H1 (cell line): ENCODE measurements at regions not wholly inside any gene's neighbourhood (a gene's known extent, or its start where the extent isn't known, plus 50 kb on each side); places are given as distances from the start of the nearest gene placed in this dataset.
A peak's percentile ranks its signal among the peaks of the same experiment; 100 is the strongest.

Experiments used
- CTCF ChIA-PET: fragments of 300-600 bp; sonication (Branson Sonifier 250); formaldehyde crosslinking; loops from one replicate; lab custom pipeline; 2021; ENCODE audit not compliant: partially characterized antibody; lab: Charles Lee
- POLR2A ChIA-PET: fragments of 300-600 bp; sonication (Branson Sonifier 250); formaldehyde crosslinking; loops from one replicate; lab custom pipeline; 2021; ENCODE audit warnings: inconsistent platforms; ENCODE audit not compliant: partially characterized antibody; lab: Charles Lee
- DNase-seq, 2 experiments: peaks; one replicate each; pipeline versions ENCODE4 v3.0.0 to v3.0.0-alpha.2; 2010 to 2022; ENCODE audit warnings: low spot score in 2 of 2, low read depth in 1 of 2, mixed read lengths in 1 of 2
- FAIRE-seq: peaks from 2 replicates; lab custom pipeline; 2011; peaks lifted over from hg19 to GRCh38; lab: Jason Lieb, UNC
- H2AFZ ChIP-seq: 2 replicates; pipeline ENCODE4 v1.8.1; 2012; ENCODE audit warnings: low read length, inconsistent platforms
- H2AK5ac ChIP-seq: 2 replicates; pipeline ENCODE4 v1.6.1; 2013; ENCODE audit warnings: low read depth, low read length
- H2BK120ac ChIP-seq: replicated peaks from 2 replicates; pipeline ENCODE3; 2013; ENCODE audit warnings: low read depth, low read length, inconsistent platforms
- H2BK12ac ChIP-seq: 2 replicates; pipeline ENCODE4 v1.6.1; 2013; ENCODE audit warnings: low read depth, low read length
- H2BK15ac ChIP-seq: 2 replicates; pipeline ENCODE4 v1.6.1; 2013; ENCODE audit warnings: low read length
- H2BK20ac ChIP-seq: 2 replicates; pipeline ENCODE4 v1.6.1; 2013; ENCODE audit warnings: low read length
- H2BK5ac ChIP-seq: 2 replicates; pipeline ENCODE4 v1.6.1; 2013; ENCODE audit warnings: low read depth, low read length
- H3K14ac ChIP-seq: 2 replicates; pipeline ENCODE4 v1.6.1; 2013; ENCODE audit warnings: inconsistent platforms; ENCODE audit not compliant: insufficient read length
- H3K18ac ChIP-seq: 2 replicates; pipeline ENCODE4 v1.6.1; 2013; ENCODE audit warnings: low read length; ENCODE audit errors: extremely low read depth
- H3K23ac ChIP-seq: 2 replicates; pipeline ENCODE4 v1.6.1; 2013; ENCODE audit warnings: inconsistent platforms; ENCODE audit not compliant: insufficient read length
- H3K23me2 ChIP-seq: 2 replicates; pipeline ENCODE4 v1.6.1; 2013; ENCODE audit warnings: low read depth, low read length
- H3K27ac ChIP-seq: 2 replicates; pipeline ENCODE4 v1.6.1; 2011; ENCODE audit warnings: low read depth, low read length, inconsistent platforms
- H3K27me3 ChIP-seq, 4 experiments: replicated peaks in 1 of 4; 1 replicate in 1 of 4; 2 replicates in 3 of 4; pipeline versions ENCODE4 v1.6.1 to v1.8.1; 2011 to 2013; ENCODE audit warnings: low read length in 3 of 4, mild to moderate bottlenecking in 3 of 4, inconsistent platforms in 2 of 4, mixed read lengths in 2 of 4, moderate library complexity in 1 of 4; ENCODE audit not compliant: control insufficient read depth in 3 of 4, insufficient read depth in 3 of 4; ENCODE audit errors: extremely low read depth in 1 of 4
- H3K36me3 ChIP-seq, 4 experiments: 2 replicates each; pipeline versions ENCODE4 v1.6.1 to v1.8.1; 2011 to 2013; ENCODE audit warnings: mild to moderate bottlenecking in 4 of 4, low read length in 3 of 4, moderate library complexity in 2 of 4, control low read depth in 1 of 4, inconsistent platforms in 1 of 4; ENCODE audit not compliant: insufficient read depth in 4 of 4, control insufficient read depth in 2 of 4
- H3K4ac ChIP-seq: replicated peaks from 2 replicates; pipeline ENCODE3; 2013; ENCODE audit warnings: low read length, low read depth, mixed read lengths, inconsistent platforms; ENCODE audit not compliant: insufficient read length
- H3K4me1 ChIP-seq, 4 experiments: replicated peaks in 1 of 4; 1 replicate in 1 of 4; 2 replicates in 3 of 4; pipeline versions ENCODE4 v1.6.1 to v1.8.1; 2011 to 2013; ENCODE audit warnings: low read length in 3 of 4, inconsistent platforms in 2 of 4, mixed read lengths in 1 of 4; ENCODE audit not compliant: insufficient read depth in 4 of 4, control insufficient read depth in 3 of 4
- H3K4me2 ChIP-seq, 2 experiments: 2 replicates each; pipeline versions ENCODE4 v1.6.1 to v1.8.1; 2011 to 2013; ENCODE audit warnings: low read depth in 2 of 2, low read length in 2 of 2, control low read depth in 1 of 2, inconsistent platforms in 1 of 2, mild to moderate bottlenecking in 1 of 2; ENCODE audit not compliant: insufficient read depth in 1 of 2
- H3K4me3 ChIP-seq, 4 experiments: fragments of 200-600, 300-600 bp in 1 of 4; sonication (generic), shearing (Covaris generic), sonication (Bioruptor Twin) in 1 of 4; 2 replicates each; pipeline versions ENCODE4 v1.5.1 to v1.8.1; 2011 to 2016; ENCODE audit warnings: low read length in 4 of 4, low read depth in 3 of 4, control low read depth in 2 of 4, inconsistent platforms in 2 of 4, mild to moderate bottlenecking in 2 of 4, mixed read lengths in 1 of 4, moderate library complexity in 1 of 4; ENCODE audit not compliant: insufficient read depth in 2 of 4; ENCODE audit errors: extremely low read depth in 1 of 4
- H3K56ac ChIP-seq: replicated peaks from 2 replicates; pipeline ENCODE3; 2013; ENCODE audit warnings: low read depth, mild to moderate bottlenecking, mixed read lengths, low read length, inconsistent platforms; ENCODE audit not compliant: insufficient read length
- H3K79me1 ChIP-seq: 2 replicates; pipeline ENCODE4 v1.6.1; 2013; ENCODE audit warnings: low read depth, low read length, control low read depth
- H3K79me2 ChIP-seq, 2 experiments: 2 replicates each; pipeline versions ENCODE4 v1.6.1 to v1.8.1; 2012 to 2013; ENCODE audit warnings: low read length in 2 of 2, mild to moderate bottlenecking in 2 of 2, inconsistent platforms in 1 of 2; ENCODE audit not compliant: insufficient read depth in 2 of 2, control insufficient read depth in 1 of 2
- H3K9ac ChIP-seq, 4 experiments: replicated peaks in 1 of 4; 1 replicate in 1 of 4; 2 replicates in 3 of 4; pipeline versions ENCODE4 v1.6.1 to v1.8.1; 2011 to 2013; ENCODE audit warnings: low read depth in 3 of 4, low read length in 3 of 4, control low read depth in 2 of 4, mild to moderate bottlenecking in 2 of 4, moderate library complexity in 2 of 4, inconsistent platforms in 1 of 4; ENCODE audit errors: extremely low read depth in 1 of 4
- H3K9me3 ChIP-seq, 2 experiments: 2 replicates each; pipeline versions ENCODE4 v1.6.1 to v1.8.1; 2012 to 2013; ENCODE audit warnings: mild to moderate bottlenecking in 2 of 2, moderate library complexity in 2 of 2, control low read depth in 1 of 2, inconsistent platforms in 1 of 2, low read depth in 1 of 2, low read length in 1 of 2, mixed read lengths in 1 of 2; ENCODE audit not compliant: insufficient read depth in 2 of 2
- H4K20me1 ChIP-seq, 2 experiments: replicated peaks in 1 of 2; 2 replicates each; pipeline versions ENCODE3 to v1.8.1; 2011 to 2013; ENCODE audit warnings: inconsistent platforms in 2 of 2, low read length in 2 of 2, mild to moderate bottlenecking in 1 of 2; ENCODE audit not compliant: insufficient read depth in 2 of 2, control insufficient read depth in 1 of 2
- H4K5ac ChIP-seq: 2 replicates; pipeline ENCODE4 v1.6.1; 2013; ENCODE audit warnings: low read length, low read depth, mixed read lengths, inconsistent platforms; ENCODE audit not compliant: insufficient read length
- H4K8ac ChIP-seq: 2 replicates; pipeline ENCODE4 v1.8.0; 2013; ENCODE audit warnings: mild to moderate bottlenecking, moderate library complexity, low read length, inconsistent platforms; ENCODE audit not compliant: insufficient read depth; ENCODE audit errors: extremely low read depth
- H4K91ac ChIP-seq: replicated peaks from 2 replicates; pipeline ENCODE3; 2013; ENCODE audit warnings: low read length, mixed read lengths, inconsistent platforms; ENCODE audit not compliant: insufficient read length
- FOSL1 ChIP-seq: IDR thresholded peaks from 2 replicates; pipeline ENCODE4 v1.6.1; 2011; ENCODE audit warnings: mild to moderate bottlenecking, low read depth, low read length, moderate library complexity; ENCODE audit not compliant: insufficient read depth
- JUN ChIP-seq: IDR thresholded peaks from 2 replicates; pipeline ENCODE4 v1.6.1; 2011; ENCODE audit warnings: low read depth, mild to moderate bottlenecking, improper control_type of control experiment, low read length
- JUND ChIP-seq: IDR thresholded peaks from 2 replicates; pipeline ENCODE4 v1.6.1; 2011; ENCODE audit warnings: mild to moderate bottlenecking, improper control_type of control experiment, low read length
- RAD21 ChIP-seq, 2 experiments: IDR thresholded peaks in 1 of 2; conservative IDR thresholded peaks in 1 of 2; 2 replicates each; pipeline ENCODE4 v1.6.1; 2011; ENCODE audit warnings: low read depth in 2 of 2, low read length in 2 of 2, improper control_type of control experiment in 1 of 2, inconsistent platforms in 1 of 2, mild to moderate bottlenecking in 1 of 2, moderate library complexity in 1 of 2
- RBBP5 ChIP-seq: IDR thresholded peaks from 2 replicates; pipeline ENCODE4 v1.7.1; 2012; ENCODE audit warnings: low read depth, mild to moderate bottlenecking, inconsistent platforms, low read length, moderate library complexity, borderline replicate concordance
- SAP30 ChIP-seq: fragments of 300-600 bp; sonication (generic); IDR thresholded peaks from 2 replicates; pipeline ENCODE4 v1.7.1; 2012; ENCODE audit warnings: low read length, moderate library complexity, mild to moderate bottlenecking, inconsistent platforms; ENCODE audit not compliant: insufficient read depth, insufficient replicate concordance
- SP1 ChIP-seq: IDR thresholded peaks from 2 replicates; pipeline ENCODE4 v1.6.1; 2011; ENCODE audit warnings: low read depth, low read length
- TCF12 ChIP-seq: IDR thresholded peaks from 2 replicates; pipeline ENCODE4 v1.6.1; 2011; ENCODE audit warnings: low read depth, mild to moderate bottlenecking, low read length
- TEAD4 ChIP-seq: IDR thresholded peaks from 2 replicates; pipeline ENCODE4 v1.6.1; 2012; ENCODE audit warnings: low read depth, low read length, inconsistent platforms, mixed read lengths
- USF2 ChIP-seq: IDR thresholded peaks from 2 replicates; pipeline ENCODE4 v1.6.1; 2011; ENCODE audit warnings: low read length, improper control_type of control experiment
- YY1 ChIP-seq: IDR thresholded peaks from 2 replicates; pipeline ENCODE4 v1.6.1; 2011; ENCODE audit warnings: low read depth, mild to moderate bottlenecking, low read length
- WGBS, 2 experiments: shearing (Covaris generic) in 1 of 2; methylation state at CpG; one replicate each; pipeline versions ENCODE4 v1.1.6 to v1.1.7; 2013 to 2015; ENCODE audit warnings: low lambda C conversion rate in 2 of 2, mixed read lengths in 2 of 2, inconsistent platforms in 1 of 2, low coverage in 1 of 2, missing lambda C conversion rate in 1 of 2; ENCODE audit not compliant: insufficient replicate concordance in 2 of 2, insufficient coverage in 1 of 2, insufficient read length in 1 of 2; ENCODE audit errors: extremely low coverage in 1 of 2, missing lambda C conversion rate in 1 of 2; 5-methylcytosine and 5-hydroxymethylcytosine counted together

GRCh38 chr6:166798652-166799051 lies 157.7 kb downstream of the RNASET2 start:
- Histone ChIP-seq H2AK5ac (no peak overlapping the region), H3K27me3 (no peaks in the 10 kb centered on the region), H3K14ac (no peak overlapping the region), H4K8ac (no peak overlapping the region), H3K56ac (no peak overlapping the region), H2BK20ac (no peak overlapping the region), H4K5ac (no peak overlapping the region), H3K4me1 (peaks cover 0 to 2% (median 0%) of the 10 kb centered on the region in 4 experiments; a peak in 1 of 7 replicates), H2BK120ac (no peak overlapping the region), H2BK12ac (no peak overlapping the region), H3K4ac (no peak overlapping the region), H3K4me3 (no peak overlapping the region), H3K79me1 (no peaks in the 10 kb centered on the region), H3K27ac (no peak overlapping the region), H3K9me3 (no peaks in the 10 kb centered on the region), H4K91ac (no peak overlapping the region), H3K79me2 (no peaks in the 10 kb centered on the region), H3K23ac (no peak overlapping the region), H2BK15ac (no peak overlapping the region), H3K9ac (no peak overlapping the region), H2AFZ (no peak overlapping the region), H2BK5ac (no peak overlapping the region), H3K36me3 (no peaks in the 10 kb centered on the region), H3K23me2 (no peaks in the 10 kb centered on the region), H3K18ac (no peak overlapping the region), H3K4me2 (no peak overlapping the region), H4K20me1 (no peaks in the 10 kb centered on the region)
- peak in 1 of 2 experiments; percentile 40 for DNase-seq
- POLR2A ChIA-PET = interaction anchor here (0.6 kb wide), 1 partner anchor 1040 kb away, joined by 3 read pairs; no protein-coding TSS in a partner anchor
- FAIRE-seq = no peak
- WGBS, 2 experiments = 75% methylated on average over 6 of the region's 6 CpGs; no CpG with 5 or more reads in 1 of the 2 experiments
- CTCF ChIA-PET = interaction anchor here (0.7 to 1.8 kb wide), 9 partner anchors 9 to 190 kb away, joined by 3 to 9 read pairs (median 3); no protein-coding TSS in a partner anchor
- no peak for TF ChIP-seq JUN
- no peak for TF ChIP-seq RAD21 (IDR thresholded peaks at IDR 0.05 in 1 of 2, conservative IDR thresholded peaks at IDR 0.05 in 1 of 2; ENCODE audit: low read depth in 2 of 2, low read length in 2 of 2)
- TF ChIP-seq YY1 = no peak
- TF ChIP-seq USF2 = no peak
- no peak for TF ChIP-seq TCF12
- TF ChIP-seq FOSL1 = no peak
- no peak for TF ChIP-seq SP1
- TF ChIP-seq TEAD4 = no peak
- TF ChIP-seq SAP30 = no peak
- TF ChIP-seq RBBP5 = no peak
- no peak for TF ChIP-seq JUND
